Retinal pigment epithelial cell (primary cell): ENCODE measurements at regions not wholly inside any gene's neighbourhood (a gene's known extent, or its start where the extent isn't known, plus 50 kb on each side); places are given as distances from the start of the nearest gene placed in this dataset.
"Not testable (repeated sequence)": the region's sequence is repeated elsewhere in the genome, so short reads cannot be mapped to it uniquely, and the experiment has no call there.

Experiments used
- DNase-seq: peaks from one replicate; pipeline ENCODE4 v3.0.0-alpha.2; 2010; ENCODE audit warnings: low read depth
- H3K4me3 ChIP-seq: 2 replicates; pipeline ENCODE4 v1.5.1; 2011; ENCODE audit warnings: mild to moderate bottlenecking, low read length, control low read depth, moderate library complexity
- CTCF ChIP-seq: conservative IDR thresholded peaks from 2 replicates; pipeline ENCODE4 v1.5.1; 2011; ENCODE audit warnings: low read depth, low read length, control low read depth, inconsistent platforms

- H3K4me3 ChIP-seq, result no peak overlapping the region
- DNase-seq, result no peak
- no peak for TF ChIP-seq CTCF
These were observed 593.8 kb upstream of the GRM3 start for GRCh38 chr7:86049910-86050309.

- not testable (repeated sequence) for H3K4me3 ChIP-seq, DNase-seq
These were observed 598.5 kb upstream of the GRM3 start for GRCh38 chr7:86045197-86045596.

- no peak overlapping the region for H3K4me3 ChIP-seq
- DNase-seq, result no peak
- TF ChIP-seq CTCF, result no peak
These were observed 617.9 kb upstream of the GRM3 start for GRCh38 chr7:86025807-86026206.

- DNase-seq, result no peak
- H3K4me3 ChIP-seq, result no peak overlapping the region
- TF ChIP-seq CTCF, result no peak
These were observed 630.0 kb upstream of the GRM3 start for GRCh38 chr7:86013662-86014061.

- no peak for DNase-seq
- no peak for TF ChIP-seq CTCF
These were observed 630.7 kb upstream of the GRM3 start for GRCh38 chr7:86012971-86013370.

GRCh38 chr7:86008898-86009297, 634.8 kb upstream of the GRM3 start:
- TF ChIP-seq CTCF, result no peak
- no peak for DNase-seq
- H3K4me3 ChIP-seq, result no peak overlapping the region

More at GRCh38 chr7:86012971-86013370, 630.7 kb upstream of the GRM3 start:
- H3K4me3 ChIP-seq, result no peak overlapping the region

GRCh38 chr7:86006909-86007308, 636.8 kb upstream of the GRM3 start:
- DNase-seq, result no peak
- H3K4me3 ChIP-seq, result no peak overlapping the region
- TF ChIP-seq CTCF, result no peak

- TF ChIP-seq CTCF, result no peak
- DNase-seq, result no peak
- H3K4me3 ChIP-seq, result no peak overlapping the region
These were observed 640.9 kb upstream of the GRM3 start for GRCh38 chr7:86002858-86003257.
